ENCODE measurements at regions not wholly inside any gene's neighbourhood (a gene's known extent, or its start where the extent isn't known, plus 50 kb on each side); places are given as distances from the start of the nearest gene placed in this dataset.
"Not testable (repeated sequence)": the region's sequence is repeated elsewhere in the genome, so short reads cannot be mapped to it uniquely, and the experiment has no call there.

DNA sequence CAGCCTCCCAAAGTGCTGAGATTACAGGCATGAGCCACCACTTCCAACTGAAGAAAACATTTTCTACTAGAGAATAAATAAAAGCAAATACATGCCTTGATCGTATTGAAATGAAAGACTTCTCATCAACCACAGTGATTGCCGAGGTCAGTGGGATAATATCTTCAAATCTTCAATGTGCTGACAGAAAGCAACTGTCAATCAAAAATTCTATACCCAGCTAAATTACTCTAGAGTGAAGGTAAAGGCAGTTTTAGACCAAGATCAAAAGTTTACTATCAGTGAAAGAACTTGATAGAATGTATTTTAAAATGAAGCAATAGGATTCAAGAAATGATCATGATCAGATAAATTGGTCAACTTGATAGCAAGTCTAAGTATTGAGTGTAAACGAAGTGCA lies 130.6 kb downstream of the BRD1 start:
- DNase-seq (ENCODE audit: low read depth), result no peak

DNA sequence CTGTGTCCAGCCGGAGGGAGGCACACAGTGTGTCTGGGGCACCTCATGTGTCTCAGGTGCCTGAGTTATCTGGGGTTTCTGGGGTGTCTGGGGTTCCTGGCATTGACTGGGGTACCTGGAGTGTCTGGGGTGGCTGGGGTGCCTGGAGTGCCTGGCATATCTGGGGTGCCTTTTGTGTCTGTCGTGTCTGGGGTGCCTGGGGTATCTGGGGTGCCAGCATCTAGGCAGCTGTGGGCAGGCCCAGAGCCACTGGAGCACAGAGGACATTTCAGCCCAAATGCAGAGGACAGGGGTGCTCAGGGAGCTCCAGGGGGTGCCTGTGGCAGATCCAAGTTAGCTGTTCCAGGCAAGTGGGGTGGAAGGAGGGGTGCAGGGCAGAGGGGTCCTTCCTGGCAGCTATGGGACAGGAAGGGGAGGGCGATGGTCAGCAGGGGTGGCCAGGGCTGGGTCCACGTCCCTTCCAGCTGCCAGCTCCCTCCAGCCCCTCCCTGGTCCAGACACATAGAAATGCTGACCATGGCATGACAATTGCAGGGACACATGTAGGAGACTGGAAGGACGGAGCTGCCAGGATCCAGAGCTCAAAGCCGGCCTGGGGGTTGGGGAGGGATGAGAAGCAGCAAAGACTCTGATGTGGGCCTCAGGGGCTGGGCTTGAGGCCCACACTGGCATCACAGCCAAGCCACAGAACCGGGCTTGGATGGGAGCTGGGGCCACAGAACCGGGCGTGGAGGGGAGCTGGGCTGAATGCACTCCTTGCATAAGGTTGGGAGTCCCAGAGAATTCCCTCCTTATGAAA lies 133.0 kb downstream of the BRD1 start:
- DNase-seq (ENCODE audit: low read depth), result no peak

DNA sequence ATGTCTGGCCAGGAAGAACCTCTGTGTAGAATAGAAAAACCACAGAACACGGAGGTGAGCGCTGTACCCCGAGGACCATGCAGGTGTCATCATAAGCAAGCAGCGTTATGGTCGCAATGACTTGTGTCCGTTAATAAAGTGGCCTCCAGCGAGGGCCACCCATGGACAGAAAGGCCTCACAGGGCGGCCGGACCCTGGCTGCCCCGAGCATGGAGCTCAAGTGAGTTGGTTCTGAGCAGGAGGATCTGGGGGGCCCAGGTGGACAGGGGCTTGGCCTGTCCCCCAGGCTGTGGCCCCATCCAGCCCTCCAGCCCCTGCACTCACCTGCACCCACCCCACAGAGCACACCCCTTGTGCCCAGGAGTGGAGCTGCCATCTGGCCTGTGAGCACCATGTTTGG lies 133.8 kb downstream of the BRD1 start:
- DNase-seq (ENCODE audit: low read depth), result no peak

DNA sequence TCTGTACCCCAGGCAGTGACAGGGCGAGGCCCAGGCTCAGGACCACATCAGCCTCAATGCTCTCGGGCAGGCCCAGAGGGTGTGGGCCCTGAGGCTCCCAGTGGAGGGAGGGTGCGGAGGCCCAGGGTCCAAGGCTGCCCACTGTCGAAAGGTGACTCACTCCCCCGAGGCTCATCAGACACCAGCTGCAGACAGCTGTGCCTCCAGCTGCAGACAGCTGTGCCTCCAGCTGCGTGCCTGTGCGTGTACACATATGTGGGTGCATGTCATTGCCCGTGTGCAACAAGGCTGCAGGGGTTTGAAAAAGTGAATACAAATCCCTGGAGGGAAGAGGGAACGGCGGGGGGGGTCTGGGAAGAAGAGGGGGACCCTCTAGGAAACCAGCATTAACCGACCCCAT lies 134.3 kb downstream of the BRD1 start:
- DNase-seq (ENCODE audit: low read depth), result no peak

DNA sequence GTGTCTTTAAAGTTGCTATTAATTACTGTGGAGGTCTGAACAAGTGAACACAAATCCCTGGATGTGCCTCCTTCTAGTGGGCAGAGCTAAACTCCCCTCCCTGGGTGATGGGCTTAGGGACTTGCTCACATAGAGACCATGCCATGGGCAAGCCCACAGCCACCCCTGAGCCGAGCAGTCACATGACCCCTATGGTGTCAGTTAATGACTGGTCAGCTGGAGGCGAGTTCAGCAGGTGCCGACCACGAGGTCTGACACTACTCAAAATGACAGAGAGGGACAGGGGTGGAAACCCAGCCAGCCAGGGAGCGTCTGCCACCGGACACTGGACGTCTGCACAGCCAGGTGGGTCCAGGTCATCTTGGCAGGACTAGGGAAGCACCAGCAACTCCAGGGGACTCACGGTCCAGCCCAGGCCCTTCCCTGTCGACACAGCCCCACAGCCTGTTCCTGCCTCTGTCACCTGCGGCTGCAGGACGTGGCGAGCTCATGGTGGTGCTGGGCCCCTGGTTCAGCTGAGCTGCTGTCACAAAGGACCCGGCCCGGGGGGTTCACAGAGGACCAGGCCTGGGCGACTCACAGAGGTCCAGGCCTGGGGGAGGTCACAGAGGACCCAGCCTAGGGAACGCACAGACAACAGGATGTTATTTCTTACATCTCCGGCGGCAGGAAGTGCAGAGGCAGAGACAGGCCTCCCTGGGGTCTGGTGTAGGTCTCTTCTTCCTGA lies 135.0 kb downstream of the BRD1 start:
- DNase-seq (ENCODE audit: low read depth), result no peak

DNA sequence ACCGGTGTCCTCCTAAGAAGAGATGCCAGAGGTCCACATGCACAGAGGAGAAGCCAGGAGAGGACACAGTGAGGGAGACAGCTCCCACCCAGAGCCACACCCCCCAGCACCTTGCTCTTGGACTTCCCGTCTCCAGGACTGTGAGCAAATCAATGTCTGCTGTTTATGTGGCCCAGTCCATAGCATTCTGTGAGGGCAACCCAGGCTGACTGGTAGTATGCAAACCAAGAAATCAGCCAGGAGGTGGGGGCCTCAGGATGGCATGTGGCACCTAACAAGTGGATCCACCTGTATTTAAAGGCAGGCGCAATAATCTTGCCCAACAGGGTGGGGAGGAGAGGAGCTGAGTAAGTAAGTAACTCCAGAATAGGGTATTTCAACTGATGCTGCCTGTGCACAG lies 136.4 kb downstream of the BRD1 start:
- no peak for DNase-seq (ENCODE audit: low read depth)

DNA sequence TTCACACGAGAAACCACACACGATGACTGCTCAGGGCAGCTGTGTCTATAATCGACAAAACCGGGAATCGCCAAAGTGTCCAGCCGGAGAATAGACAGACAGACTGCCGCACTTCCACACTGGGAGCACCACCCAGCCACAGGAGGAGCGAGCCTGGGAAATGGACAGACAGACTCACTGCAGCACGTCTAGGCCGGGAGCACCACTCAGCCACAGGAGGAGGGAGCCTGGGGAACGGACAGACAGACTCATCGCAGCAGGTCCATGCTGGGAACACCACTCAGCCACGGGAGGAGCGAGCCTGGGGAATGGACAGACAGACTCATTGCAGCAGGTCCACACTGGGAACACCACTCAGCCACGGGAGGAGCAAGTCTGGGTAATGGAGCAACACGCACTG lies 137.2 kb downstream of the BRD1 start:
- no peak for DNase-seq (ENCODE audit: low read depth)

DNA sequence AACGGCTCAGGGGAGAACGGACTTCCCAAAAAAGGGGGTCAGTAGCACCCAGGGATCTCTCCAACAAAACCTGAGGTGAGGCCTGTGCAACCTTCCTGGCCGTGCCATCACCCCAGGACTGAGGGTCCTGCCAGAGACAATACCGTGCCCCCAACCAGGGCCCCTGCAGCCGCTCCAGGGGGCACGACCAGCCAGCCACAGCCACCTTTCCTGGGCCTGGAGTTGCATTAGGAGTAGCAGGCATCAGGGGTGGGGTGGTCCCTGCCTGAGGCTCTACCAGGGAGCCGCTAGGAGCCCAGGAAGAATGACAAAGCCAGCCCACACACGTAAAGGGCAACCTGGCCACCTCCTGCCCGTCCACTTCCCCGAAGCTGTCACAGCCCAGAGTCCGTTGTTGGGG lies 137.8 kb downstream of the BRD1 start:
- DNase-seq (ENCODE audit: low read depth), result no peak

DNA sequence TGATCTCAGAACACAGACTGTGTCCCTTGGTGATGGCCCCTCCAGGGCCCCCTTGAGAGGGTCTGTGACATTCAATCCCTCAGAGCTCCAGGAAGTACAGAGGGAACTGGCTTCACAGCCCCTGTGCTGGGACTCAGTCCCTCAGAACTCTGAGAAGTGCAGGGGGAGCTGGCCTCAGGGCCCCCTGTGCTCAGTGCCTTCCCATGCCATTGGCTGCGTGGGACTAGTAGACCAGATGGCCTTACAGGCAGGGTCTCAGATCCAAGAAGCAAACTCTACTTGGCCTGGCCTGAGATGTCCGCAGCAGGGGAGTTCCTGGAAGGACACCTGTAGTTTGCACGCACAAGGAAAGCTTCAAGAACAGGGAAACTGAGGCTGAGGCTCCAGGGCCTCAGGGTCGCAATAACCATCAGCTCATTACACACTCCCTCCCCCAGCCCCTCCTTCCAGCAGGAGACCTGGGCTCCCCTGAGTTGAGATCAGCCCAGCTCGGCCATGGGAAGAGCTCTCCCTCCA lies 138.4 kb downstream of the BRD1 start:
- no peak for DNase-seq (ENCODE audit: low read depth)

DNA sequence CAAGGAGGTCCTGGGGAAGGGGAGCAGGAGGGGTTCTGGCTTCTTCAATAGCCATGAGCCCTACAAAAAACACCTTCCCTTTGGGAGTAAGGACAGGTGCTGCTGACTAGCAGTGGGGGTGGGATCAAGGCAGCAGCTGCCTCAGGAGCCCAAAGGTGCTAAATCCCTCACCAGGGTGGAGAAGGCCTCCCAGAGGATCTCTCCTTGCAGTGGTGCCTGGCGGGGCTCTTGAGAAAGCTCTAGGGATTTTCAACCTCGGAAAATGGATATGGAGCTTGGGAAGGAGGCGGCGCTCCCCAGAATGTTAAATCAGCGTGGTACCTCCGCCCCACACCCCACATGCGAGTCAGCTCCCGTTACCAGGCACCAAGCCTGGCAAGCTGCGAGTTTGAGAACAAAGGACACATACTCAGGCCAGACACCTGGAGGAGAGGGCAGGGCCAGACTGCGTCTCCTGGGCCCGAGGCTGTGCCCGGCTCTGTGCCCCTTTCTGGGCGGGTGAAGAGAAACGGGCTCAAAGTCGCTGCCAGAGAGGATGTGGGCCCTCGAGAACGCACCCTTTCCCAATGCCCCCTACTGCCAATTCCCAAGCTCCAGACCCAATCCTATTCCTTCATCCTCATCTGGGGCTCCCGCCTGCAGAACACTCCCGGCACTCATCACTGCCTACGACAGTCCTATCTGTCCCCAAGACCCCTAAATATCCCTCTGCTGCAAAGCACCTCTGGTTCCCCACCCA lies 139.0 kb downstream of the BRD1 start:
- DNase-seq (ENCODE audit: low read depth), result no peak

DNA sequence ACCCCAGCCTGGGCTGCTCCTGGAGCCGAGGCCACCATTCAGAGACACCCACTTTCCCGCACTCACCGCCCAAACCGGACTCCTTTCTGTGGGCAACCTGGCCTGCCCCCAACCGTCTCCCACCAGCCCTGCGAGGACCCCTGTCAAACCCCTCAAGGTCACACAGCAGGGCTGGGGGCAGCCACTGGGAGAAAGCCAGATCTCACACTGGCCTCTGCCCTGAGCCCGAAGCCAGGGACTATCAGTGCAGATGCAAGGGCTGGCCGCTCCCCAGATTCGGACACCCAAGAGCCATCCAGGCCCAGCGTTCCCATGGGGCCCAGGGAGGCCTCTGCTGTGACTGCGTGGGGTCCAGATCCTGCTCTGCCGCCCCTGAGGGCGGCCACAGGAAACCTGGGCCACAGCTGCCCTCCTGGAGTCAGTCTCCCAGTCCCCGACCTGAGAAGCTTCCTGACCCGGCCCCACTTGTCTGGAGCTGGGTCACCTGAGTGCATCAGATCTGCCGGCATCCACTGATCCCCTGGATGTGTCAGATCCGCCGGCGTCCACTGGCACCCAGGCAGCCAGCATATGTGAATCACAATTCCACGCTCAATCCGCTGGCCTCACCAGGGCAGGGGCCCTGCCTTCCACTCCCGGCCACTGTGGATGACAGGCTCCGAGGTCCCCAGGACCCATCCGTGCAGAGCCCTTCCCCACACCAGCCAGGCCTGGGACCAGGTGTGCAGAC lies 139.7 kb downstream of the BRD1 start:
- no peak for DNase-seq (ENCODE audit: low read depth)

DNA sequence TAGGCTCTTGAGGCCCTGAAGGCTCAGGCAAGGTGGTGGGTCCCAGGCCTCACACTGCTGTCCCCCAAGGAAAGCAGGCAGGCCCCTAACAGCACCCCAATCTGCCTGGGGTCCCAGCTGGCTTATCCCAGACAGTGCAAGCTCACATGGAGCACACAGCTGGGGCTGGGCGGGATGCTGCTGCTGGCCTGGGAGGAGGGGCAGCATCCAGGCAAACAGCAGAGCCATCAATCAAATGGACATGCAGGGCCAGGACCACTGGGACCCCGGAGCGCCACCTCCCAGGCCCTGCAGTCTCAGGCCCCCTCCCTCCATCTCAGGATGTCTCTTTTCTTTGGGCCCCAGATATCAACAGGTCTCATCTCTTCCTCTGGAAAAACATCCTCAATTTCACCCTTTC lies 140.3 kb downstream of the BRD1 start:
- no peak for DNase-seq (ENCODE audit: low read depth)

DNA sequence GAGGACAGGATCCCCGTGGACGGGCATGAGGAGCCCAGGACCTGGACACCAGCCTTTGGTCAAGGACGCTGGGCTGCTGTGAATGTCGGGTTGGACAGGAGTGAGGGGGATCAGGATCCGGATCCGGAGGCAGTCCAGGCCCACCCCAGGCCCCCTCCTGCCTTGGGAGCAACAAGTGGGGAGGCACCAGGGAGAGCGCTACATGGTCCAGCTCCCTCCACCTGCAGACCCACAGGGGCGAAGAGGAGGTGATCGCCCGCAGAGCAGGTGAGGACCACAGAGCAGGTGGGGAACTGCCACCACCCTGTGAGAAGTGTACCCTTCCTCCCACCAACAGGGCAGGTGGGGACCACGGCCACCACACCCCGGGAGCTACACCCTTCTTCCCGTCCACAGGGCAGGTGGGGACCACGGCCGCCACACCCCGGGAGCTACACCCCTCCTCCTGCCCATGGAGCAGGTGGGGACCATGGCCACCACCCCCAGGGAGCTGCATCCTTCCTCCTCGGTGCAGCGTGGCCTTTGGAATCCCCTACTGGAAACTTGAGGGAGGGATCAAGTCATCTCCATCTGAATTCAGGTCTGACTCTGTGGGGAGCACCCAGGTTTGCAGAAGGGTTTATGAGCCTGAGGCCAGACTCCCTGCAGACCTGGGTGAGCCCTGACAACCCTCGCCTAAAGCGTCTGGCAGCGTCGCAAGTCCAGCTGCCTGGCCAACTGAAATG lies 141.0 kb downstream of the BRD1 start:
- no peak for DNase-seq (ENCODE audit: low read depth)

DNA sequence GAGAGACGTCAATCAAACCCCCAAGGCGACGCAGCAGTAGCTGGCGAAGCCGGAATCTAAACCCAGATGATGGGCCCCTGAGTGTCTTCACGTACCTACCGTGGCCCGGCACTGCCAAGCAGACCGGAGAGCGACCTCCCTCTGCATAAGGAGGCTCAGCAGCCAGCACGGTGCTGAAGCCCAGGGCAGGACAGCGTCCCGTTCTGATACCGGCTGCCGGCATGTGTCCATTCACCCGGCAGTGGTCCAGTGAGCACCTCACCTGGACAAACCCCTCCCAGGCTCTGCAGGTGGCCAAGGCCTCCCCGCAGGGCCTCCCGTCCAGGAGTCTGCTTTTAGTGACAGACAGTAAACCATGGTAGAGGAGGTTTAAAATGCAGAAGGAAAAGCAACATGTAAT lies 142.0 kb downstream of the BRD1 start:
- DNase-seq (ENCODE audit: low read depth), result no peak

DNA sequence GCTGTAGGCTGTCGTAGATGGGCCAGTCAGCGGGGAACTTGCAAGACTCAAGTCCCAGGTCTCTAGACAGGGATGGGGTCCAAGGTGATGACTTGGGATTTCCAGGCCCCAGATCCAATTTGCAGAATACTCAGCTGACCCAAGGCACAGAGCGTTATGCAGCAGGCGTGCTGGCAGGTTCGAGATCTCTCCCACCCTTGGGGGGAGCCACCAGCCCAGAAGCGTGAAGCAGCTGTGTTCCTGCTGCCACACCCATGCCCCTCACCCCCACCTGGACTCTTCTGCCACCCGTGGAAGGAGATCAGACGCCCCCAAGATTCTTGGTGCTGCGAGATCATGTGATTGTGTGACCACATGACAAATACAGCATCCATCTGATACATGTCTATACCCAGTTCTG lies 142.6 kb downstream of the BRD1 start:
- DNase-seq (ENCODE audit: low read depth), result no peak

DNA sequence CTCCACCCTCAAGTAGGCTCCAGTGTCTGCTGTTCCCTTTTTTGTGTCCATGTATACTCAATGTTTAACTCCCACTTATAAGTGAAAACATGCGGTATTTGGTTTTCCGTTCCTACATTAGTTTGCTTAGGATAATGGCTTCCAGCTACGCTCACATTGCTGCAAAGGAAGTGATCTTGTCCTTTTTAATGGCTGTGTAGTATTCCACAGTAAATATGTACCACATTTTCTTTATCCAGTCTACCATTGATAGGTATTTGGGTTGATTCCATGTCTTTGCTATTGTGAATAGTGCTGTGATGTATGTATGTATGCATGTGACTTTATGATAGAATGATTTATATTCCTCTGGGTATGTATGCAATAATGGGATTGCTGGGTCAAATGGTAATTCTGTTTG lies 144.6 kb downstream of the BRD1 start:
- DNase-seq (ENCODE audit: low read depth), result no peak

DNA sequence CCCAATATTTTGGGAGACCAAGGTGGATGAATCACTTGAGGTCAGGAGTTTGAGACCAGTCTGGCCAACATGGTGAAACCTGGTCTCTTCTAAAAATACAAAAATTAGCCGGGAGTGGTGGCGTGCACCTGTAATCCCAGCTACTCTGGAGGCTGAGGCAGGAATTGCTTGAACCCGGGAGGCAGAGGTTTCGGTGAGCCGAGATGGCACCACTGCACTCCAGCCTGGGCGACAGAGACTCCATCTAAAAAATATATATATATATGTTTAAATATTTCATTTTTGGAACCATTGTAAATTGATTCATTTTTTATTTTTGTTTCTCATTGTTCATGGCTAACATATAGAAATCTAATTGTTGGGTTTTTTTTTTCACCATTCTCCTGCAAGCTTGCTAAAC lies 146.9 kb downstream of the BRD1 start:
- not testable (repeated sequence) for DNase-seq (ENCODE audit: low read depth)

DNA sequence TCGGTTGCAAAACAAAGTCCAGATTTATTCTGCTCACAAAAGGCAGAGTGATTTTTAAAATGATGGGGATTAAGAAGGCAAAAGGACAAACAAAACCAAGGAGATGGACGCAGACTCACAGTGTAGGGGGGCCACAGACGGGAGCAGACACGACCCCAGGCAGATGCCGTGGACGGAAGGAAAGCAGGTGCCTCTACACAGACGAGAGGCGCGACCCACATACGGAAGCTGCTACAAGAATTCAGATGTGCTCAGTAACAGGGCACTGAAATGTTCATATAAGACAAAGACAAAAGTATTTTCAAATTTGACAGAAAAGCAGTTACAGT lies 148.9 kb downstream of the BRD1 start:
- DNase-seq (ENCODE audit: low read depth), result no peak

DNA sequence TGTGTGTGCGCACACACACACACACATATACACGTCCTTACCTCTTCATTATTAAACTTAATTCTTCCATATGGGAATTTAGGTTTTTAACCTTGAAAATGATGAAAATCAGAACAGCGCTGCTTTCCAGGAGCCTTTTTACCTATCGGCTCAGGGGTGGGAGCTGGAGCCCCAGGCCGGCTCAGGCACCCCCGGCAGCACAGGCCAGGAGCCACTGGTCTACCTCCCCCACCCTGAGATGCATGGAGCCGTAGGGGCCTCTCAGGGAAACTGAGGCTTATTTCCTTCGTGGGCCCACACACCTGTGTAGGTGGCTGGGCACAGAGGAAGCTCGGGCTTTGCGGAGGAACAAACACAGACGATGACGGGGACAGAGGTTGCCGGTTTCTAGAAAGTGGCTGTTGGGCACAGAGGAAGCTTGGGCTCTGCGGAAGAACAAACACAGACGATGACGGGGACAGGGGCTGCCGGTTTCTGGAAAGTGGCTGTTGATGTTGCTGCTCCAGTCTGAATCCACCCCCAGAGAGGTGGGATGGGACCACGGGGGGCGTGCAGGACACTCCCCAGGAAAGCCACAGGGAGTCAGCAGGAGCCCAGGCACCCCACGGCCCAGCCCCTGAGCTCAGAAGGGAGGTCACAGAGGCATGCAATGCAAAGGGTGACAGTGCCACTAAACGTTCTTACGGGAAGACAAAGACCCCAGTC lies 149.4 kb downstream of the BRD1 start:
- DNase-seq (ENCODE audit: low read depth), result no peak

DNA sequence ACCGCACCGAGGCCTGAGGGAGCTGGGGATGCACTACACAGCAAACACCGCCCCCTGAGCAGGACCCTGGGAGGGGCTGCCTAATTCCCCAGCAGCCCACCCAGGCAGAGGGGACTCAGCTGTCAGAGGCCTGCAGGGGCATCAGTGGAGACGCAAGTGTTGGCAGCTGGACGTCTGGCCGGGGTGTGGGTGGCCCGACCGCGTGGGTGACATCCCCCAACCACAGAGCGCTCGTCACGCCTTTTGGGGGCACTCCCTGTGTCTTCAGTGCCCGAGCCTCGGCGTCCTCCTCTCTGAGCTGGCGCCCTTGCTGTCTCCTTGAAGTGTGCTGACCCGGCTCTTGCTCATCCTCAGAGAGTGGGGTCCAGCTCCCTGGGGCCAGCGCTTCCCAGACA lies 150.2 kb downstream of the BRD1 start:
- DNase-seq (ENCODE audit: low read depth), result no peak

All from non-pigmented ciliary epithelial cell (primary cell).